ENCODE measurements at regions not wholly inside any gene's neighbourhood (a gene's known extent, or its start where the extent isn't known, plus 50 kb on each side); places are given as distances from the start of the nearest gene placed in this dataset.

GRCh38 chr7:81499262-81500116 lies 270.4 kb downstream of the HGF start:
- TF ChIP-seq HDGF (IDR thresholded peaks at IDR 0.05; ENCODE audit: borderline replicate concordance) (no peak), FOXK2 (IDR thresholded peaks at IDR 0.05) (no peak), SP1 (IDR thresholded peaks at IDR 0.05) (no peak), ARNT (IDR thresholded peaks at IDR 0.05) (no peak), TARDBP (IDR thresholded peaks at IDR 0.05) (no peak), ZNF384 (IDR thresholded peaks at IDR 0.05) (0 out of 2 replicates have a peak, but pooled peaks have one; percentile 14), FOXA1 (IDR thresholded peaks at IDR 0.05) (no peak)

Measured in HEK293T (cell line).